ENCODE measurements at regions not wholly inside any gene's neighbourhood (a gene's known extent, or its start where the extent isn't known, plus 50 kb on each side); places are given as distances from the start of the nearest gene placed in this dataset.
"Not testable (repeated sequence)": the region's sequence is repeated elsewhere in the genome, so short reads cannot be mapped to it uniquely, and the experiment has no call there.

DNA sequence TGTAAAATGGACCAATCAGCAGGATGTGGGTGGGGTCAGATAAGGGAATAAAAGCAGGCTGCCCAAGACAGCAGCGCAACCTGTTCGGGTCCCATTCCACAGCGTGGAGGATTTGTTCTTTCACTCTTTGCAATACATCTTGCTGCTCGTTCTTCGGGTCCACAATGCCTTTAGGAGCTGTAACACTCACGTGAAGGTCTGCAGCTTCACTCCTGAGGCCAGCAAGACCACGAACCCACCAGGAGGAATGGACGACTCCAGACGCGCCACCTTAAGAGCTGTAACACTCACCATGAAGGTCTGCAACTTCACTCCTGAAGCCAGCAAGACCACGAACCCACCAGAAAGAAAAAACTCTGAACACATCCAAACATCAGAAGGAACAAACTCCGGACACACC is 71.5 kb upstream of the PPP2R5C start:
- H3K4me3 ChIP-seq (ENCODE audit: extremely low read depth in 1 of 4, insufficient read depth in 2 of 4, low read depth in 3 of 4, low read length in 4 of 4); H3K27ac ChIP-seq (ENCODE audit: low read depth, low read length); H3K36me3 ChIP-seq (ENCODE audit: control insufficient read depth in 2 of 4, insufficient read depth in 4 of 4, low read length in 3 of 4); DNase-seq (ENCODE audit: low read depth in 1 of 2, low spot score in 2 of 2); H2BK15ac ChIP-seq (ENCODE audit: low read length); H4K20me1 ChIP-seq (replicated peaks in 1 of 2; ENCODE audit: control insufficient read depth in 1 of 2, insufficient read depth in 2 of 2, low read length in 2 of 2); H3K14ac ChIP-seq (ENCODE audit: insufficient read length); FAIRE-seq; H3K18ac ChIP-seq (ENCODE audit: extremely low read depth, low read length); H3K79me2 ChIP-seq (ENCODE audit: control insufficient read depth in 1 of 2, insufficient read depth in 2 of 2, low read length in 2 of 2); H4K5ac ChIP-seq (ENCODE audit: insufficient read length, low read depth, low read length); POLR2A ChIA-PET (ENCODE audit: partially characterized antibody); H2AFZ ChIP-seq (ENCODE audit: low read length); H3K79me1 ChIP-seq (ENCODE audit: low read depth, low read length); H2AK5ac ChIP-seq (ENCODE audit: low read depth, low read length); H4K8ac ChIP-seq (ENCODE audit: extremely low read depth, insufficient read depth, low read length); H3K9me3 ChIP-seq (ENCODE audit: insufficient read depth in 2 of 2, low read depth in 1 of 2, low read length in 1 of 2); H3K23ac ChIP-seq (ENCODE audit: insufficient read length); H4K91ac ChIP-seq (replicated peaks; ENCODE audit: insufficient read length, low read length); H2BK20ac ChIP-seq (ENCODE audit: low read length); H2BK120ac ChIP-seq (replicated peaks; ENCODE audit: low read depth, low read length); H3K4me2 ChIP-seq (ENCODE audit: insufficient read depth in 1 of 2, low read depth in 2 of 2, low read length in 2 of 2); H2BK5ac ChIP-seq (ENCODE audit: low read depth, low read length); H3K4ac ChIP-seq (replicated peaks; ENCODE audit: insufficient read length, low read depth, low read length); H3K23me2 ChIP-seq (ENCODE audit: low read depth, low read length); H2BK12ac ChIP-seq (ENCODE audit: low read depth, low read length); H3K4me1 ChIP-seq (replicated peaks in 1 of 4; ENCODE audit: control insufficient read depth in 3 of 4, insufficient read depth in 4 of 4, low read length in 3 of 4); H3K9ac ChIP-seq (replicated peaks in 1 of 4; ENCODE audit: extremely low read depth in 1 of 4, low read depth in 3 of 4, low read length in 3 of 4); H3K56ac ChIP-seq (replicated peaks; ENCODE audit: insufficient read length, low read depth, low read length): not testable (repeated sequence)
- H3K27me3 ChIP-seq (replicated peaks in 1 of 4; ENCODE audit: control insufficient read depth in 3 of 4, extremely low read depth in 1 of 4, insufficient read depth in 3 of 4, low read length in 3 of 4) = peaks cover 10 to 31% (median 25%) of the 10 kb centered on the region in 4 experiments; a peak in 6 of 7 replicates
- WGBS, 2 experiments (ENCODE audit: extremely low coverage in 1 of 2, insufficient coverage in 1 of 2, insufficient read length in 1 of 2, insufficient replicate concordance in 2 of 2, low coverage in 1 of 2, low lambda C conversion rate in 2 of 2, missing lambda C conversion rate in 1 of 2) = 89% methylated on average over 12 of the region's 12 CpGs; no CpG with 5 or more reads in 1 of the 2 experiments
- CTCF ChIA-PET (ENCODE audit: partially characterized antibody) = interaction anchor here (0.7 kb wide), 1 partner anchor 35 kb away, joined by 3 read pairs; no protein-coding TSS in a partner anchor
